ENCODE measurements at regions not wholly inside any gene's neighbourhood (a gene's known extent, or its start where the extent isn't known, plus 50 kb on each side); places are given as distances from the start of the nearest gene placed in this dataset.
A peak's percentile ranks its signal among the peaks of the same experiment; 100 is the strongest.

DNA sequence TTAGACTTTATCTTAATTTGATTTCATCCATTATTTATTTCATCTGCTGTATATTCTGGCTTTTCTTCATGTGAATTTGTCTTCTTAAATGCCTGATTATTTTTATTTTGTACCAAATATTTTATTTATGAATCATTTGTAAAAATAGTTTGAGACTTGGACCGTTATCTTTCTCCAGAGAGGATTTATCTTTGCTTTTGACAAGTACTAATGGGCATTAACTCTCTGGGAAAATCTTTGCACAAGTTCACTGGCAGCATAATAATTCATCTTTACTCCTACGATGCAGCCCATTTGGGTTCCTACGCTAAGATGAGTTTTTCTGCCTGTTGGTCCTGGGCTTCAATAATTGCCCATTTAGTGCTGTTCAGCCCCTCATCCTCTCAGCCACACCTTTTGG, 131.0 kb upstream of the RORB start:
- ATAC-seq (no peak), DNase-seq (no peak)
- TF ChIP-seq, protein P1, sequence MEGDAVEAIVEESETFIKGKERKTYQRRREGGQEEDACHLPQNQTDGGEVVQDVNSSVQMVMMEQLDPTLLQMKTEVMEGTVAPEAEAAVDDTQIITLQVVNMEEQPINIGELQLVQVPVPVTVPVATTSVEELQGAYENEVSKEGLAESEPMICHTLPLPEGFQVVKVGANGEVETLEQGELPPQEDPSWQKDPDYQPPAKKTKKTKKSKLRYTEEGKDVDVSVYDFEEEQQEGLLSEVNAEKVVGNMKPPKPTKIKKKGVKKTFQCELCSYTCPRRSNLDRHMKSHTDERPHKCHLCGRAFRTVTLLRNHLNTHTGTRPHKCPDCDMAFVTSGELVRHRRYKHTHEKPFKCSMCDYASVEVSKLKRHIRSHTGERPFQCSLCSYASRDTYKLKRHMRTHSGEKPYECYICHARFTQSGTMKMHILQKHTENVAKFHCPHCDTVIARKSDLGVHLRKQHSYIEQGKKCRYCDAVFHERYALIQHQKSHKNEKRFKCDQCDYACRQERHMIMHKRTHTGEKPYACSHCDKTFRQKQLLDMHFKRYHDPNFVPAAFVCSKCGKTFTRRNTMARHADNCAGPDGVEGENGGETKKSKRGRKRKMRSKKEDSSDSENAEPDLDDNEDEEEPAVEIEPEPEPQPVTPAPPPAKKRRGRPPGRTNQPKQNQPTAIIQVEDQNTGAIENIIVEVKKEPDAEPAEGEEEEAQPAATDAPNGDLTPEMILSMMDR (IDR thresholded peaks at IDR 0.05), result no peak
- no peak overlapping the region for H3K4me3 ChIP-seq
- H3K27ac ChIP-seq, result no peak overlapping the region
- no peaks in the 10 kb centered on the region for H3K36me3 ChIP-seq
- no peaks in the 10 kb centered on the region for H3K9me3 ChIP-seq
- no peaks in the 10 kb centered on the region for H3K4me1 ChIP-seq
- intact Hi-C loops (cut with DNase I), result no loop called here
- H3K27me3 ChIP-seq, result no peaks in the 10 kb centered on the region

DNA sequence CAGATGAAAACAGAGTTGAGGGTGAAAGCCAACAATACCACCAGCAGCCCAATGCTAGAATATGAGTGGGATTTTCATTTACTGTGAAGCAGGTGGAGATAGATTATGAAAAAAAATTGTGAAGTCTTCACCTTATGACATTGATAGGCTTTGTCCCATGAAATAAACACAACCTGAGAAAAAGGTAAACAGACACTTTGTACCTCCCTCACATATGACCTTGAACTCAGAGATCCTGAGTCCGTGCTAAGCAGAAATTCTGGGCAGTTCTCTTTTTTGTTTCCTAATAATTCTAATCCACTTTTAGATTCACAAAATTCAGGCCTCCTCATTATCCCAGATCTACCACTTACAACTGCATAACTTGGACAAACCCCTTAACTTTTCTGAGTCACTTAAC, 127.3 kb upstream of the RORB start:
- no peak overlapping the region for H3K4me3 ChIP-seq
- ATAC-seq (no peak), DNase-seq (no peak)
- H3K4me1 ChIP-seq, result no peaks in the 10 kb centered on the region
- intact Hi-C loops (cut with DNase I), result no loop called here
- H3K9me3 ChIP-seq, result no peaks in the 10 kb centered on the region
- H3K27ac ChIP-seq, result no peak overlapping the region
- H3K36me3 ChIP-seq, result no peaks in the 10 kb centered on the region
- no peaks in the 10 kb centered on the region for H3K27me3 ChIP-seq
- TF ChIP-seq, protein P1 (IDR thresholded peaks at IDR 0.05), result no peak

DNA sequence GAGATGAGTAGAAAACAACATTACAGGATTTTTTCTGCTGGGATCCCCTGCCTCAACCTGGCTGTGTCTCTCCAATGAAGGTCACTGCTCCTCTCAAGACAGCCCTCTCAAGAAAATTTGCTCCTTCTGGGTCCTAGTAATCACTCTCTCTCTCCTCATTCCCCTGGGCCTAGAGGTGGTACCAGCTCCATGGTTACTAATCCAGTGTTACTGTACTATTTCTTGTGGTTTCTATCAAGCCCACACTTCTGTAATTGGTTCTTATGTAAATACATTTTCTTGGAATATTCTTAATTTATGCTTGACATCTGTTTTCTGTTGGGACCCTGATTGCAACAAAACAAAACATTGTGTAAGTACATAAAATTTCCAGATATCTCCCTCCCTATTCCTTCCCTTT, 123.8 kb upstream of the RORB start:
- no peak overlapping the region for H3K4me3 ChIP-seq
- no peaks in the 10 kb centered on the region for H3K4me1 ChIP-seq
- intact Hi-C loops (cut with DNase I), result no loop called here
- H3K27ac ChIP-seq, result no peak overlapping the region
- ATAC-seq, result no peak
- no peaks in the 10 kb centered on the region for H3K27me3 ChIP-seq
- H3K36me3 ChIP-seq, result no peaks in the 10 kb centered on the region
- no peak for DNase-seq
- TF ChIP-seq, protein P1 (IDR thresholded peaks at IDR 0.05), result no peak
- no peaks in the 10 kb centered on the region for H3K9me3 ChIP-seq

DNA sequence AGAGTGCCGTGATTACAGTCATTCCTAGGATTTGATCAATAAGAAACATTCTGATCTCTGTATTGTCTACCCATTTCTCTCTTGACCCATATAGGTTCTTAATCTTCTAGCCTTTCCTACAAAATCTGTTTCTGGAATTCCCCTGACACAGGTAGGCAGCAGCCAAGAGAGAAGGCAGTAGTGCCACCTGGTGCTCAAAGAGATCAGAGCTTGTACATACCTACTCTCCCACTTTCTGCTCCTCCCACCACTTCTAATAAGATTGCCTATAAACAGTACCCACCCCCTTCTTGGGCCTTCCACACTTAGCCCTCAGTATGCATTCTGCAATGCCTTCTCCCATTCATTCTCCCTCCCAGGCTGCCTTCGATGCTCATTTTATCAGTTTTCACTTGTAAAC, 117.4 kb upstream of the RORB start:
- ATAC-seq, result peak; percentile 94
- intact Hi-C loops (cut with DNase I), result no loop called here
- DNase-seq, result peak in 1 of 4 donors; percentile 32
- H3K4me1 ChIP-seq, result no peaks in the 10 kb centered on the region
- no peaks in the 10 kb centered on the region for H3K9me3 ChIP-seq
- H3K36me3 ChIP-seq, result no peaks in the 10 kb centered on the region
- H3K4me3 ChIP-seq, result no peak overlapping the region
- H3K27ac ChIP-seq, result no peak overlapping the region
- TF ChIP-seq, protein P1 (IDR thresholded peaks at IDR 0.05), result no peak
- no peaks in the 10 kb centered on the region for H3K27me3 ChIP-seq

GRCh38 chr9:74391816-74392215, 105.3 kb upstream of the RORB start:
- H3K27ac ChIP-seq, result no peak overlapping the region
- ATAC-seq (no peak), DNase-seq (no peak)
- no peaks in the 10 kb centered on the region for H3K9me3 ChIP-seq
- H3K27me3 ChIP-seq, result no peaks in the 10 kb centered on the region
- intact Hi-C loops (cut with DNase I), result no loop called here
- no peaks in the 10 kb centered on the region for H3K4me1 ChIP-seq
- H3K36me3 ChIP-seq, result no peaks in the 10 kb centered on the region
- H3K4me3 ChIP-seq, result no peak overlapping the region
- TF ChIP-seq, protein P1 (IDR thresholded peaks at IDR 0.05), result no peak

Measured in left lung (tissue), 4 donors.